ENCODE measurements at regions not wholly inside any gene's neighbourhood (a gene's known extent, or its start where the extent isn't known, plus 50 kb on each side); places are given as distances from the start of the nearest gene placed in this dataset.

DNA sequence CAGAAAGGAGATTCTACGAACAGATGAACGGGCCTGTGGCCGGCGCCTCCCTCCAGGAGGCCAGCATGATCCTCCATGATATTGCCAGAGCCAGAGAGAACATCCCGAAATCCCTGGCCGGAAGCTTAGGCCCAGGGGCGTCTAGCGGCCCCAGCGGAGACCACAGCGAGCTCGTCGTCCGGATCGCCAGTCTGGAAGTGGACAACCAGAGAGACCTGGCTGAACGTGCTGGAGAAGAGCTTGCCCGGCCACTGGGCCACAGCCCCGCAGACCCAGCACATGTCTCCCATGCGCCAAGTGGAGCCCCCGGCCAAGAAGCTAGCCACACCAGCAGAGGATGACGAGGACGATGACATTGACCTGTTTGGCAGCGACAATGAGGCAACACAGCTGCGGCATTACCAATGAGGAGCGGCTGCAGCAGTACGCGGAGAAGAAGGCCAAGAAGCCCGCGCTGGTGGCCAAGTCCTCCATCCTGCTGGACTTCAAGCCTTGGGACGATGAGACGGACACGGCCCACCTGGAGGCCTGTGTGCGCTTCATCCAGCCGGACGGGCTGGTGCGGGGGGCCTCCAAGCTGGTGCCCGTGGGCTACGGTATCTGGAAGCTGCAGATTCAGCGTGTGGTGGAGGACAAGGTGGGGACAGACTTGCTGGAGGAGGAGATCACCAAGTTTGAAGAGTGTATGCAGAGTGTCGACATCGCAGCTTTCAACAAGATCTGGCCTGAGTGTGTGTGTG lies 78.8 kb upstream of the FRY start:
- Mint-ChIP-seq H3K36me3 (ENCODE audit: unreplicated experiment) (no peaks in the 10 kb centered on the region), H3K4me3 (ENCODE audit: unreplicated experiment) (no peak overlapping the region), H3K27me3 (ENCODE audit: unreplicated experiment) (no peaks in the 10 kb centered on the region), H3K27ac (ENCODE audit: unreplicated experiment) (no peak overlapping the region), H3K4me1 (ENCODE audit: unreplicated experiment) (peaks cover 3% of the 10 kb centered on the region), H3K9me3 (ENCODE audit: unreplicated experiment) (no peaks in the 10 kb centered on the region)
- TF ChIP-seq, protein P1, sequence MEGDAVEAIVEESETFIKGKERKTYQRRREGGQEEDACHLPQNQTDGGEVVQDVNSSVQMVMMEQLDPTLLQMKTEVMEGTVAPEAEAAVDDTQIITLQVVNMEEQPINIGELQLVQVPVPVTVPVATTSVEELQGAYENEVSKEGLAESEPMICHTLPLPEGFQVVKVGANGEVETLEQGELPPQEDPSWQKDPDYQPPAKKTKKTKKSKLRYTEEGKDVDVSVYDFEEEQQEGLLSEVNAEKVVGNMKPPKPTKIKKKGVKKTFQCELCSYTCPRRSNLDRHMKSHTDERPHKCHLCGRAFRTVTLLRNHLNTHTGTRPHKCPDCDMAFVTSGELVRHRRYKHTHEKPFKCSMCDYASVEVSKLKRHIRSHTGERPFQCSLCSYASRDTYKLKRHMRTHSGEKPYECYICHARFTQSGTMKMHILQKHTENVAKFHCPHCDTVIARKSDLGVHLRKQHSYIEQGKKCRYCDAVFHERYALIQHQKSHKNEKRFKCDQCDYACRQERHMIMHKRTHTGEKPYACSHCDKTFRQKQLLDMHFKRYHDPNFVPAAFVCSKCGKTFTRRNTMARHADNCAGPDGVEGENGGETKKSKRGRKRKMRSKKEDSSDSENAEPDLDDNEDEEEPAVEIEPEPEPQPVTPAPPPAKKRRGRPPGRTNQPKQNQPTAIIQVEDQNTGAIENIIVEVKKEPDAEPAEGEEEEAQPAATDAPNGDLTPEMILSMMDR (IDR thresholded peaks at IDR 0.05), result no peak
- no peak for DNase-seq (ENCODE audit: extremely low spot score, unreplicated experiment)

DNA sequence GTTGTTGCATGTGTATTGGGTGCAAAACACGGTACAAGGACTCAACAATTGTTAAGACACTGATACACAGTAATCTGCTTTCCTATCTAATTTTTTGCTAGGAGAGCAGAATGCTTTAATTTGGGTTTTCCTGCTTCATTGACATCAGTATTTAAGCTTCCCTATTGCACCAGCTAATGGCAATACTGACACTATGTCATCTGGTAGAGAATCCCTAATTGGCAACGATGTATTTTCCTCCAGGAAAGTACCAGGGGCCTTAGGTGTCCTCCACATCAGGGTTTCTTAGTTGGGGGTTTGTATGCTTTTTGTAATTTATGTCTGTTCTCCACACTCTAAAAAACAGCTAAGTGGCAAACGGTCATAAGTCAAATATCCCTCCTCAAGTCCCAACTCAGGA lies 76.5 kb upstream of the FRY start:
- Mint-ChIP-seq H3K36me3 (ENCODE audit: unreplicated experiment) (no peaks in the 10 kb centered on the region), H3K9me3 (ENCODE audit: unreplicated experiment) (no peaks in the 10 kb centered on the region), H3K4me1 (ENCODE audit: unreplicated experiment) (peaks cover 3% of the 10 kb centered on the region), H3K4me3 (ENCODE audit: unreplicated experiment) (no peak overlapping the region), H3K27ac (ENCODE audit: unreplicated experiment) (no peak overlapping the region), H3K27me3 (ENCODE audit: unreplicated experiment) (no peaks in the 10 kb centered on the region)
- TF ChIP-seq, protein P1 (IDR thresholded peaks at IDR 0.05), result no peak
- DNase-seq (ENCODE audit: extremely low spot score, unreplicated experiment), result no peak

DNA sequence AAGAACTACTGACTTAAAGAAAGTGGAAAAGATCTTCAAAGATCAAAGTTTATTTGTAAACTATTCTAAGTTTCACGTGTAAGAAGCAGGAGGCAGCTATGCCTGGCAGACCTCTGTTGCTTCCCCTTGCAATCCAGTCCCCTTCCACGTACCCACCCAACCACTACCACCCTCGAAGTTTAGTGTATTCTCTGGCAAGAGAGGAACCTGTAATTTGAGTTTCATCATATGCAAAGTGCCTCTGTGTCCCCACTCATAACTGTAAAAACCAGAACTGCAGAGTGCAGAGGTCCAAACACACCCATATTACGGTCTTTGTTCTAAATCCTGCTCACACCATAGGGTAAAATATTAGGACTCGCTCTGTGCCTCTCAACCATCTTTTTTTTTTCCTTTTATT lies 75.8 kb upstream of the FRY start:
- Mint-ChIP-seq H3K9me3 (ENCODE audit: unreplicated experiment) (no peaks in the 10 kb centered on the region), H3K27ac (ENCODE audit: unreplicated experiment) (no peak overlapping the region), H3K36me3 (ENCODE audit: unreplicated experiment) (no peaks in the 10 kb centered on the region), H3K4me3 (ENCODE audit: unreplicated experiment) (no peak overlapping the region), H3K27me3 (ENCODE audit: unreplicated experiment) (peaks cover 2% of the 10 kb centered on the region), H3K4me1 (ENCODE audit: unreplicated experiment) (peaks cover 3% of the 10 kb centered on the region)
- TF ChIP-seq, protein P1 (IDR thresholded peaks at IDR 0.05), result no peak
- DNase-seq (ENCODE audit: extremely low spot score, unreplicated experiment), result no peak

DNA sequence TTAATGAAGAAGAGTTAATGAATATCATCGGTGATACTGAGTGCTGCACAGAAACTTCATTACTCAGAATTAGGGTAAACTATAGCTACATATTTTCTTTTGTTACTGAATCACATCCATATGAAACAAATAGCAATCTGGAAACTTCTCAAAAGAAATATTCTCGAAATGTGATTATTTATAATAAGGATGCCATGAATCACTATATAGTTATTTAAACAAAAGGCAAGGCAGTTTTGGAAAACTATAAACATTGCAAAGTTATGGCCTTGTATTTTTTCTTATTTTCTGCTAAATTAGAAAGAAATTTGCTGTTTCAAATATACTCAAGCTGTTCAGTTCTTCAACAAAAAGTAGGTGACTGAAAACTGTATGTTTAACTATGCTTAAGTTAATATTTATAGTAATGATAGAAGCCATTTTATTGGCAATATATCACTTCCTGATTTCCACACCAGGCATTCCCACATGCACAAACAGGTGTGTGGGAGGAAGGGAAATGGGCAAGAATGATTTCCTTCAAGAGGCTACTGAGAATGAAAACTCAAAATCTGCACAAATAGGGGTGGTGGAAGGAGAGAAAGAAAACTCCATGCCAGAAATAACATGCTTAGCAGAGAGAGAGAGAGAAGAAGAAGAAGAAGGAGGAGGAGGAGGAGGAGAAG lies 74.5 kb upstream of the FRY start:
- Mint-ChIP-seq H3K9me3 (ENCODE audit: unreplicated experiment) (no peaks in the 10 kb centered on the region), H3K36me3 (ENCODE audit: unreplicated experiment) (no peaks in the 10 kb centered on the region), H3K27me3 (ENCODE audit: unreplicated experiment) (peaks cover 13% of the 10 kb centered on the region), H3K4me1 (ENCODE audit: unreplicated experiment) (peaks cover 3% of the 10 kb centered on the region), H3K4me3 (ENCODE audit: unreplicated experiment) (no peak overlapping the region), H3K27ac (ENCODE audit: unreplicated experiment) (no peak overlapping the region)
- TF ChIP-seq, protein P1 (IDR thresholded peaks at IDR 0.05), result no peak
- DNase-seq (ENCODE audit: extremely low spot score, unreplicated experiment), result no peak

DNA sequence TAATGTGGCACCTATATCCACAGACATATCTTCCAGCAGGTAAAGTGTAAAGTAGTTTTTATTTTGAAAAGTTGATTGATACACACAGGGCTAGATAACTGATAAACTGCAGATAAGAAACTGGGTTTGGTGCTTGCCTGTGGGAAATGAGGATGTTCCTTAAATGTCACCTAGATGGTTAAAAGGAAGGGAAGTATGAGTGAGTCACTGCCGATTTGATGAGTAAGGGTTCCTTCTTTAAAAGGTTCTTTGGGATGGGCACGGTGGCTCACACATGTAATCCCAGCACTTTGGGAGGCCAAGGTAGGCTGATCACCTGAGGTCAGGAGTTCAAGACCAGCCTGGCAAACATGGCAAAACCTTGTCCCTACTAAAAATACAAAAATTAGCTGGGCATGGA lies 73.8 kb upstream of the FRY start:
- H3K4me1 Mint-ChIP-seq (ENCODE audit: unreplicated experiment), result peaks cover 3% of the 10 kb centered on the region

More for the DNA sequence above, 73.8 kb upstream of the FRY start:
- H3K36me3 Mint-ChIP-seq (ENCODE audit: unreplicated experiment), result no peaks in the 10 kb centered on the region
- DNase-seq (ENCODE audit: extremely low spot score, unreplicated experiment), result no peak
- TF ChIP-seq, protein P1 (IDR thresholded peaks at IDR 0.05), result no peak
- peaks cover 13% of the 10 kb centered on the region for H3K27me3 Mint-ChIP-seq (ENCODE audit: unreplicated experiment)
- no peak overlapping the region for H3K4me3 Mint-ChIP-seq (ENCODE audit: unreplicated experiment)
- H3K9me3 Mint-ChIP-seq (ENCODE audit: unreplicated experiment), result no peaks in the 10 kb centered on the region
- no peak overlapping the region for H3K27ac Mint-ChIP-seq (ENCODE audit: unreplicated experiment)

Data from osteocyte (in vitro differentiated cells).